ENCODE measurements at regions not wholly inside any gene's neighbourhood (a gene's known extent, or its start where the extent isn't known, plus 50 kb on each side); places are given as distances from the start of the nearest gene placed in this dataset.

DNA sequence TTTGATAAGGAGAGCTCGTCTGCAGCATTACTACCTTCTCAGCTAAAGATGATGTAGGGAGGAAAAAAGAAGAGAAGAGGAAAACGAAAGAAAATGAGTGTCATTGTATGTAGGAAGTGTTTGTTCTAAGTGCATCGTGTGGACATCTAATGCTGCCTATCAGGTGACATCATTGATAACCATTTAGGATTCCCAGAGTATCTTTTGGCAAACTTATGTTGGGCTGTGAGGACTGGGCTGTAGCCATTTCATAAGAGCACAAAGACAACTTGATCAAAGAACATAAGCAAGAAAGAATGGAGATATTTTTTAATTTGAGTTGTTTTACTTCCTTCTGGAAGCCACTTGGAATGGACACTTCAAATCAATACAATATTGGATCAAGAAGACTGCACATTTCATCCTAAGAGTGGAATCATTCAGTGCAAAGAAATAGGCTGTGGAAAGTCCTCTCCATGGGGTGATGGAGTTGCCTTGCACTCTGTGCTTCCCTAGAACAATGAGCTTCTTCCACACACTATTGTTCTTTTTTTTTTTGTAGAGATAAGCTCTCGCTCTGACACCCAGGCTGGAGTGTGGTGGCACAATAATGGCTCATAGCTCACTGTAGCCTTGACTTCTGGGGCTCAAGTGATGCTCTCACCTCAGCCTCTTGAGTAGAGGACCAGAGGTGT lies 52.4 kb upstream of the UBL3 start:
- H3K4me3 ChIP-seq (ENCODE audit: low read depth, low read length, poor library complexity, severe bottlenecking) = no peak overlapping the region
- POLR2A ChIA-PET = interaction anchor here (0.6 to 1.1 kb wide), 3 partner anchors 18 to 243 kb away, joined by 3 to 4 read pairs (median 3); no protein-coding TSS in a partner anchor
- no peaks in the 10 kb centered on the region for H3K9me2 ChIP-seq (ENCODE audit: insufficient read depth, low read length)
- H3K79me2 ChIP-seq (ENCODE audit: insufficient read depth, low read depth, low read length) = no peaks in the 10 kb centered on the region
- intact Hi-C loops (cut with micrococcal nuclease; ENCODE audit: unreplicated experiment) = no loop called here
- no peak overlapping the region for H3K27ac ChIP-seq (ENCODE audit: low read depth, low read length, poor library complexity, severe bottlenecking)
- TF ChIP-seq CTCF (conservative IDR thresholded peaks at IDR 0.05; ENCODE audit: low read length) (no peak), EZH2phosphoT487 (IDR thresholded peaks at IDR 0.05; ENCODE audit: borderline replicate concordance, low read depth, low read length) (no peak)
- no peak overlapping the region for H2AFZ ChIP-seq (ENCODE audit: low read length)
- no peaks in the 10 kb centered on the region for H3K36me3 ChIP-seq (ENCODE audit: insufficient read depth, low read length)
- no TSS peak for BruUV-seq (replicated peaks)
- DNase-seq (ENCODE audit: low spot score) = no peak
- H3K4me2 ChIP-seq (ENCODE audit: low read length) = no peak overlapping the region
- CTCF ChIA-PET (ENCODE audit: unreplicated experiment) = interaction anchor here (0.5 kb wide), 1 partner anchor 230 kb away, joined by 3 read pairs; no protein-coding TSS in a partner anchor
- H4K20me1 ChIP-seq (ENCODE audit: insufficient read depth, low read length) = no peaks in the 10 kb centered on the region
- H3K4me1 ChIP-seq (ENCODE audit: insufficient read depth, low read length, poor library complexity, severe bottlenecking) = no peaks in the 10 kb centered on the region
- H3K9me3 ChIP-seq (ENCODE audit: low read length) = no peaks in the 10 kb centered on the region

GRCh38 chr13:29901710-29902631 lies 51.6 kb upstream of the UBL3 start:
- intact Hi-C loops (cut with micrococcal nuclease; ENCODE audit: unreplicated experiment) = no loop called here
- ChIA-PET CTCF (ENCODE audit: unreplicated experiment) (interaction anchor here (0.6 kb wide), 1 partner anchor 342 kb away, joined by 3 read pairs; no protein-coding TSS in a partner anchor), POLR2A (interaction anchor here (1.1 kb wide), 1 partner anchor 19 kb away, joined by 3 read pairs; no protein-coding TSS in a partner anchor)
- no peaks in the 10 kb centered on the region for H3K4me1 ChIP-seq (ENCODE audit: insufficient read depth, low read length, poor library complexity, severe bottlenecking)
- H3K9me2 ChIP-seq (ENCODE audit: insufficient read depth, low read length) = no peaks in the 10 kb centered on the region
- no TSS peak for BruUV-seq (replicated peaks)
- H2AFZ ChIP-seq (ENCODE audit: low read length) = no peak overlapping the region
- H3K9me3 ChIP-seq (ENCODE audit: low read length) = no peaks in the 10 kb centered on the region
- no peak overlapping the region for H3K4me2 ChIP-seq (ENCODE audit: low read length)
- H3K79me2 ChIP-seq (ENCODE audit: insufficient read depth, low read depth, low read length) = no peaks in the 10 kb centered on the region
- TF ChIP-seq CTCF (conservative IDR thresholded peaks at IDR 0.05; ENCODE audit: low read length) (no peak), EZH2phosphoT487 (IDR thresholded peaks at IDR 0.05; ENCODE audit: borderline replicate concordance, low read depth, low read length) (no peak)
- no peak overlapping the region for H3K27ac ChIP-seq (ENCODE audit: low read depth, low read length, poor library complexity, severe bottlenecking)
- no peaks in the 10 kb centered on the region for H3K36me3 ChIP-seq (ENCODE audit: insufficient read depth, low read length)
- DNase-seq (ENCODE audit: low spot score) = no peak
- H3K4me3 ChIP-seq (ENCODE audit: low read depth, low read length, poor library complexity, severe bottlenecking) = no peak overlapping the region
- no peaks in the 10 kb centered on the region for H4K20me1 ChIP-seq (ENCODE audit: insufficient read depth, low read length)

Data from OCI-LY7 (cell line).